ENCODE measurements at regions not wholly inside any gene's neighbourhood (a gene's known extent, or its start where the extent isn't known, plus 50 kb on each side); places are given as distances from the start of the nearest gene placed in this dataset.
"Not testable (repeated sequence)": the region's sequence is repeated elsewhere in the genome, so short reads cannot be mapped to it uniquely, and the experiment has no call there.

DNA sequence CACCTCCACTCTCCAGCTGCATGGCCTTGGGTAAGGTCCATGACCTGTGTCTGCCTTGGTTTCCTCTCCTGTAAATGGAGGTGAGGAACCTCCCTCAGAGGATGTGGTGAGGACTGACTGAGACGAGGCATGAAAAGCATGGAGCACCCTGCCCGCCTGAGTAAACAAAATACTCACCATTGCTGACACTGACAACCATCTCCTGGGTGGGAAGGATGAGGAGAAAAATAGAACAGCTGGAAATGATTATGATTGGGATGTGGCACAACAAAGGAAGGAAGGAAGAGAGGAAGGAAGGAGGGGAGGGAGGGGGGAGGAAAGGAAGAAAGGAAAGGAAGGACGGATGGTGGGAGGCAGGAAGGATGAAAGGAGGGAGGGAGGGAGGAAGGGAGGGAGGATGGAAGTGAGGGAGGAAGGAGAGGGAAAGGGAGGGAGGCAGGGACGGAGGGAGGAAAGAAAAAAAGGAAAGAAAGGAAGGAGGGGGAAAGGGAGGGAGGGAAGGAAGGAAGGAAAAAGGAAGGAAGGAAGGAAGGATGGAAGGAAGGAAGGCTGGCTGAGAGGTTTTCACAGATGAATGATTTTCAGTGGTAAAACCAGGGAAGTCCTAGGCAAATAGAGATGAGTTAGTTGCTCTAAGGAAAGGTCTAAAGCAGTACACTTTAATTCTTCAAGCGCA is 276.5 kb upstream of the XYLT1 start:
- H3K9me3 ChIP-seq: no peaks in the 10 kb centered on the region
- H3K27me3 ChIP-seq: no peaks in the 10 kb centered on the region
- TF ChIP-seq, protein P1, sequence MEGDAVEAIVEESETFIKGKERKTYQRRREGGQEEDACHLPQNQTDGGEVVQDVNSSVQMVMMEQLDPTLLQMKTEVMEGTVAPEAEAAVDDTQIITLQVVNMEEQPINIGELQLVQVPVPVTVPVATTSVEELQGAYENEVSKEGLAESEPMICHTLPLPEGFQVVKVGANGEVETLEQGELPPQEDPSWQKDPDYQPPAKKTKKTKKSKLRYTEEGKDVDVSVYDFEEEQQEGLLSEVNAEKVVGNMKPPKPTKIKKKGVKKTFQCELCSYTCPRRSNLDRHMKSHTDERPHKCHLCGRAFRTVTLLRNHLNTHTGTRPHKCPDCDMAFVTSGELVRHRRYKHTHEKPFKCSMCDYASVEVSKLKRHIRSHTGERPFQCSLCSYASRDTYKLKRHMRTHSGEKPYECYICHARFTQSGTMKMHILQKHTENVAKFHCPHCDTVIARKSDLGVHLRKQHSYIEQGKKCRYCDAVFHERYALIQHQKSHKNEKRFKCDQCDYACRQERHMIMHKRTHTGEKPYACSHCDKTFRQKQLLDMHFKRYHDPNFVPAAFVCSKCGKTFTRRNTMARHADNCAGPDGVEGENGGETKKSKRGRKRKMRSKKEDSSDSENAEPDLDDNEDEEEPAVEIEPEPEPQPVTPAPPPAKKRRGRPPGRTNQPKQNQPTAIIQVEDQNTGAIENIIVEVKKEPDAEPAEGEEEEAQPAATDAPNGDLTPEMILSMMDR (IDR thresholded peaks at IDR 0.05): no peak
- H3K36me3 ChIP-seq: no peaks in the 10 kb centered on the region
- no peaks in the 10 kb centered on the region for H3K4me1 ChIP-seq
- H3K27ac ChIP-seq: no peak overlapping the region
- DNase-seq: no peak
- intact Hi-C loops (cut with DNase I): no loop called here
- H3K4me3 ChIP-seq: no peak overlapping the region
- no peak overlapping the region for H3K9ac ChIP-seq (ENCODE audit: low read depth in 2 of 2, low read length in 2 of 2)

DNA sequence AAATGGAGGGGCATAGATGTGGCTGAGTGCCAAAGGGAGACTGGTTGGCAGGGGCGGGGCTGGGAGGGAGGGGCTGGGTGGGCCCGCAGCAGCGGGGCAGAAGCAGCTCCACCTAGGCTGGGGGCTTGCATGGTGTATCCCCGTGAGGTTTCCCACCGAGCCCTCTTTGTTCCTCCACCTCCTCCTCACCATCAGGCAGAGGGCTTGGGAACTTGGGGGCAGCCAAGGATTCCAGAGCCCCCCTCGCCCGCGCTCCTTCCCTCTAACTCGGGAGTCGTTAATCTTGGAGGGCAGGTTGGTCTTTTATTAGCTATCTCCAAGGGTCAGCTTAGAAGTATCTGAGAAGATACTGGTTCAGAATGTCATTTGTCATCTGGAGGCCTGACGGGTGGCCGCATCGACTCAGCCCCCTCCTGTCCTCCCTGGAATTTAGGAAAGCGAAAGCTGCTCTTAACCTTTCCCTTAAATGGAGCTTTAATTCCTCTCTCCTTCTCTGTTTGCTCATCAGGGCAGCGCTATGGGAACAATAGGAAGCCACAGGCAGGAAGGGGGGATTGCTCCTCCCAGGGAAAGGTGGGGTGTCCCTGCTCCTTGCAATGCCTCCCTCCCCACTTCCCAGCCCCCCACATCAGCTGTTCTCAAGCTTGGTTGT is 274.3 kb upstream of the XYLT1 start:
- Histone ChIP-seq H3K4me1 (no peaks in the 10 kb centered on the region), H3K4me3 (no peak overlapping the region), H3K9ac (ENCODE audit: low read depth in 2 of 2, low read length in 2 of 2) (no peak overlapping the region), H3K27ac (no peak overlapping the region), H3K36me3 (no peaks in the 10 kb centered on the region), H3K27me3 (no peaks in the 10 kb centered on the region), H3K9me3 (no peaks in the 10 kb centered on the region)
- intact Hi-C loops (cut with DNase I): no loop called here
- TF ChIP-seq, protein P1 (IDR thresholded peaks at IDR 0.05): no peak
- no peak for DNase-seq

DNA sequence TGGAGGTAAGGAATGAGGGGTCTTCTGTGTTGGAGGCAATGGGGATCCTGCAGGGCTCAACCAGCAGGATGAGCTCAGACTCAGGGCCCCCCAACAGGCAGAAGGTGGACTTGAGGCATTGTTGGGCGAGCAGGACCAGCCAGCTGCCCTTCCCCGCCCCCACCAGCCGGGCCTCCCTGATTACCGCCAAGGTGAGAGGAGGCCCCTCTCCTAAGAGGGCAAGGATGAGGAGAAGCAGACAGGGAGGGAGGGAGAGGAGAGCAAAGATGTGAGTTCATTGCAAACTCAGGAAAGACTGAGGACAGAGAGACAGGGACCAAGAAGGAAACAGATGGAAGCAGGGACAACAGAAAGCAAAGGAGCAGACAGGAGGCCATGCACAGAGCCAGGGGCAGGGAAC is 272.8 kb upstream of the XYLT1 start:
- DNase-seq: no peak
- no peak overlapping the region for H3K27ac ChIP-seq
- H3K27me3 ChIP-seq: no peaks in the 10 kb centered on the region
- intact Hi-C loops (cut with DNase I): no loop called here
- no peak overlapping the region for H3K9ac ChIP-seq (ENCODE audit: low read depth in 2 of 2, low read length in 2 of 2)
- TF ChIP-seq, protein P1 (IDR thresholded peaks at IDR 0.05): no peak
- no peaks in the 10 kb centered on the region for H3K4me1 ChIP-seq
- H3K4me3 ChIP-seq: no peak overlapping the region
- H3K36me3 ChIP-seq: no peaks in the 10 kb centered on the region
- H3K9me3 ChIP-seq: no peaks in the 10 kb centered on the region

DNA sequence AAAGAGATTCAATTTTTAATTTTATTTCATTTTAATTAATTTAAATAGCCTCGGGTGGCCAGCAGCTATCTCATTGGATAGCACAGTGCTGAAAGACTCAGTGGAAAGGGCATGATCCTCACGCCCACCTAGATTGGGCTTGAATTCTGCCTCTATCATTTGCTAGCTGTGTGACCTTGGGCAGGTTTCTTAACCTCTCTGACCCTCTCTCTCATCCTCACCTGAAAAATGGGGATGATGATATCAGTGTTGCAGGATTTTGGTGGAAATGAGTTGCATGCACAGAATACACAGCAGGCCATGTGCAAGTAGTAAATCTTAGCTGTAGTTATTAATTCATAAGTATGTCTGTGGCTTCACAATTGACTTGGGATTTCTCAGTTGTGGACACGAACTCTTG is 272.4 kb upstream of the XYLT1 start:
- H3K4me3 ChIP-seq: no peak overlapping the region
- H3K27ac ChIP-seq: no peak overlapping the region
- intact Hi-C loops (cut with DNase I): no loop called here
- TF ChIP-seq, protein P1 (IDR thresholded peaks at IDR 0.05): no peak
- H3K4me1 ChIP-seq: no peaks in the 10 kb centered on the region
- no peaks in the 10 kb centered on the region for H3K9me3 ChIP-seq
- H3K9ac ChIP-seq (ENCODE audit: low read depth in 2 of 2, low read length in 2 of 2): no peak overlapping the region
- no peaks in the 10 kb centered on the region for H3K36me3 ChIP-seq
- DNase-seq: no peak
- no peaks in the 10 kb centered on the region for H3K27me3 ChIP-seq

DNA sequence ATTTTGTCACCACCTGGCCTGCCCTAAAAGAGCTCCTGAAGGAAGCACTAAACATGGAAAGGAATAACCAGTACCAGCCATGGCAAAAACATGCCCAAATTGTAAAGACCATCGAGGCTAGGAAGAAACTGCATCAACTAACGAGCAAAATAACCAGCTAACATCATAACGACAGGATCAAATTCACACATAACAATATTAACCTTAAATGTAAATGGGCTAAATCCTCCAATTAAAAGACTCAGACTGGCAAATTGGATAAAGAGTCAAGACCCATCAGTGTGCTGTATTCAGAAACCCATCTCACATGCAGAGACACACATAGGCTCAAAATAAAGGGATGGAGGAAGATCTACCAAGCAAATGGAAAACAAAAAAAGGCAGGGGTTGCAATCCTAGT is 264.3 kb upstream of the XYLT1 start:
- H3K4me1 ChIP-seq; H3K27me3 ChIP-seq; DNase-seq; H3K9ac ChIP-seq (ENCODE audit: low read depth in 2 of 2, low read length in 2 of 2); H3K9me3 ChIP-seq; intact Hi-C loops (cut with DNase I); H3K27ac ChIP-seq; H3K4me3 ChIP-seq; H3K36me3 ChIP-seq: not testable (repeated sequence)

DNA sequence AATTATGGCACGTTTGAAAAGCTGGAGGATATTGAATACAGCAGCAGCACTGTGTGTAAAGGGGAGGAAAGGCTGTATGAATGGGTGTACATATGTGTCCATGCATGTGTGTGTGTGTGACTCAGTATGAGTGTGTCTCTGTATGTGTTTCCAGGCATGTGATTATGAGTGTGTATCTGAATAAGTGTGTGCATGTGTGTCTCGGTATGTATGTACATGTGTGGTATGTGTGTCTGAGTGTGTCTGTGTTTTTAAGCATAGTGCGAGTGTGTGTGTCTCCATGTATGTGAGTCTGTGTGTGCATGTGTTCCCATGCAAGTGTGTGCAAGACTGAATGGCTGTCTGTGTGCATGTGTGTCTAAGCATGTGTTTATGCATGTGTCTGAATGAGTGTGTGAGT is 259.1 kb upstream of the XYLT1 start:
- H3K36me3 ChIP-seq: no peaks in the 10 kb centered on the region
- no peaks in the 10 kb centered on the region for H3K4me1 ChIP-seq
- no peak overlapping the region for H3K9ac ChIP-seq (ENCODE audit: low read depth in 2 of 2, low read length in 2 of 2)
- H3K27me3 ChIP-seq: no peaks in the 10 kb centered on the region
- H3K9me3 ChIP-seq: no peaks in the 10 kb centered on the region
- TF ChIP-seq, protein P1 (IDR thresholded peaks at IDR 0.05): no peak
- intact Hi-C loops (cut with DNase I): no loop called here
- H3K27ac ChIP-seq: no peak overlapping the region
- no peak overlapping the region for H3K4me3 ChIP-seq
- DNase-seq: no peak
